MM.1S (cell line): ENCODE measurements at regions not wholly inside any gene's neighbourhood (a gene's known extent, or its start where the extent isn't known, plus 50 kb on each side); places are given as distances from the start of the nearest gene placed in this dataset.

Experiments
- DNase-seq: peaks from one replicate; pipeline ENCODE4 v3.0.0-alpha.2; 2015
- H2AFZ ChIP-seq: fragments of 300-600 bp; sonication (generic); 2 replicates; pipeline ENCODE4 v1.6.0; 2016; ENCODE audit warnings: antibody characterized with exemption, low read length
- H3F3A ChIP-seq: fragments of 300-600 bp; sonication (generic); 2 replicates; pipeline ENCODE4 v1.6.1; 2016; ENCODE audit warnings: mild to moderate bottlenecking, antibody characterized with exemption, low read length, moderate library complexity, mixed read lengths; ENCODE audit not compliant: insufficient read depth
- H3K27ac ChIP-seq: fragments of 300-600 bp; sonication (generic); 2 replicates; pipeline ENCODE4 v1.5.1; 2016; ENCODE audit warnings: mild to moderate bottlenecking, low read length
- H3K27me3 ChIP-seq: fragments of 300-600 bp; sonication (generic); replicated peaks from 2 replicates; pipeline ENCODE4 v1.6.0; 2016; ENCODE audit warnings: low read length; ENCODE audit not compliant: insufficient read depth
- H3K36me3 ChIP-seq: fragments of 300-600 bp; sonication (generic); replicated peaks from 2 replicates; pipeline ENCODE4 v1.6.1; 2016; ENCODE audit warnings: mild to moderate bottlenecking, low read length, mixed read lengths; ENCODE audit not compliant: insufficient read depth
- H3K4me1 ChIP-seq: fragments of 300-600 bp; sonication (generic); 2 replicates; pipeline ENCODE4 v1.6.1; 2016; ENCODE audit warnings: low read length, mixed read lengths
- H3K4me2 ChIP-seq: fragments of 300-600 bp; sonication (generic); 2 replicates; pipeline ENCODE4 v1.6.0; 2016; ENCODE audit warnings: low read depth, low read length
- H3K4me3 ChIP-seq: fragments of 300-600 bp; sonication (generic); 2 replicates; pipeline ENCODE4 v1.5.1; 2016; ENCODE audit warnings: low read length, mixed read lengths
- H3K79me2 ChIP-seq: fragments of 300-600 bp; sonication (generic); 2 replicates; pipeline ENCODE4 v1.6.1; 2016; ENCODE audit warnings: mixed run types, low read length, mixed read lengths
- H3K9ac ChIP-seq: fragments of 300-600 bp; sonication (generic); 2 replicates; pipeline ENCODE4 v1.6.1; 2016; ENCODE audit warnings: low read length, mixed read lengths
- H3K9me2 ChIP-seq: fragments of 300-600 bp; sonication (generic); replicated peaks from 2 replicates; pipeline ENCODE4 v1.6.1; 2016; ENCODE audit warnings: mild to moderate bottlenecking, low read length, mixed read lengths; ENCODE audit not compliant: insufficient read depth
- H3K9me3 ChIP-seq: fragments of 300-600 bp; sonication (generic); replicated peaks from 2 replicates; pipeline ENCODE4 v1.6.1; 2016; ENCODE audit warnings: mild to moderate bottlenecking, low read length, mixed read lengths; ENCODE audit not compliant: insufficient read depth
- H4K20me1 ChIP-seq: fragments of 300-600 bp; sonication (generic); 2 replicates; pipeline ENCODE4 v1.6.1; 2016; ENCODE audit warnings: mild to moderate bottlenecking, low read length, moderate library complexity, mixed read lengths; ENCODE audit not compliant: insufficient read depth
- CTCF ChIP-seq: fragments of 300-600 bp; sonication (generic); IDR thresholded peaks from 2 replicates; pipeline ENCODE4 v1.5.1; 2016; ENCODE audit warnings: antibody characterized with exemption, low read length, mixed read lengths
- EZH2 ChIP-seq: fragments of 300-600 bp; sonication (generic); optimal IDR thresholded peaks from 2 replicates; pipeline ENCODE3; 2017; ENCODE audit warnings: low read depth, mild to moderate bottlenecking, antibody characterized with exemption, low read length, mixed read lengths
- EZH2phosphoT487 ChIP-seq: fragments of 300-600 bp; sonication (generic); IDR thresholded peaks from 2 replicates; pipeline ENCODE4 v1.6.1; 2018; ENCODE audit warnings: antibody characterized with exemption, low read length

DNA sequence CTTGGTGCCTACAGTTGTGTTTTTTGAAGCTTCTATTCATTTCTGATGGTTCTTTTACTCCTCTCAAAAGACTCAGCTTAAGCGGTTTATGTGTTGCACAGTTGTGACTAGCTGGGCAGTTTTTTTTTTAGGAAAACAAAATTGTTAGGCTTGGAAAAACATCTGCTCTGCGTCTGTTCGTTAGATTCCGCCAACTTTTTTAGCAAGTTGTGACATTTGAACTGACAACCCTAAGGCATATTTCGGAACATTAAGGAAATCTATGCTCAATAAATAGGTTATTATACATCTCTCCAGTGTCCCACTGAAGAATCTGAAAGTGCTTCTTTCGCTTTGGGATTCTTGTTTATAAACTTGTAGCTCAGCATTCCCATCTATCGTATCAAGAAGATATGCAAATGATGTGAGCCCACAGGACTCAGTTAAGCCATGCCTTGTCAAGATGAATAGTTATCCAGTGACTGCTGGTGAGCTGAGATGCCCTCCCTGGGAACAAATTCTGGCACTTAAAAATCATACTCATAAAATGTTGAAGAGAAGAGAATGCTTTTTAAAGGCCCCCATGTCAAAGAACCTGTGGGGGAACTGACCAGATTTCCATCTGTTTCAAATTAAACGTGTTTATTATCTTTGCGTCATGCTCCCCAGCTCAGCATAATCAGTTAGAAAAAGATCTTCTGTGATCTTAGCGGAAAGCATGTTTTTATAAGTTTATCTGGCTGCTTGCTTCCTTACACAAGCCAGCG is 109.0 kb upstream of the FAM20A start:
- H2AFZ ChIP-seq, result no peak overlapping the region
- no peaks in the 10 kb centered on the region for H3K79me2 ChIP-seq
- H4K20me1 ChIP-seq, result no peaks in the 10 kb centered on the region
- TF ChIP-seq CTCF (no peak), EZH2phosphoT487 (no peak), EZH2 (no peak)
- no peak overlapping the region for H3K27ac ChIP-seq
- no peak overlapping the region for H3K9ac ChIP-seq
- DNase-seq, result no peak
- H3K4me1 ChIP-seq, result no peaks in the 10 kb centered on the region
- no peak overlapping the region for H3K4me3 ChIP-seq
- no peaks in the 10 kb centered on the region for H3F3A ChIP-seq
- no peaks in the 10 kb centered on the region for H3K9me3 ChIP-seq
- no peaks in the 10 kb centered on the region for H3K36me3 ChIP-seq
- no peaks in the 10 kb centered on the region for H3K9me2 ChIP-seq
- no peak overlapping the region for H3K4me2 ChIP-seq
- no peaks in the 10 kb centered on the region for H3K27me3 ChIP-seq

DNA sequence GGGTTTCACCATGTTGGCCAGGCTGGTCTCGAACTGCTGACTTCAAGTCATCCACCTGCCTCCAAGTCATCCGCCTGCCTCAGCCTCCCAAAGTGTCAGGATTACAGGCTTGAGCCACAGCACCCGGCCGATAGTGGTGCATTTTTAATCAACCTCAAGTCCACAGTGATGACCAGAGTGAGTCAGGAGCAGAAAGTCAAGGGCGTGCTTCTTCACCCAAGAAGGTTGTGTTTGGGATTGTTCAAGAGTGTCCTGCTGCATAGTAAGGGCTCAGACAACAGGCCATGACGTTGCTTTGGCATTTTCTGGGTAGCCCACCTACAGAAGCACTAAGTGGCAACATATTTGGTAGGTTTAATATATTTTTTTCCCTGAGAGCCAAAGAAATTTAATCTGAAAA is 108.3 kb upstream of the FAM20A start:
- H3K9ac ChIP-seq, result no peak overlapping the region
- no peak for TF ChIP-seq EZH2
- TF ChIP-seq CTCF, result no peak
- H3K4me3 ChIP-seq, result no peak overlapping the region
- no peaks in the 10 kb centered on the region for H3K9me2 ChIP-seq
- no peak overlapping the region for H3K4me2 ChIP-seq
- no peaks in the 10 kb centered on the region for H3F3A ChIP-seq
- H3K4me1 ChIP-seq, result no peaks in the 10 kb centered on the region
- no peaks in the 10 kb centered on the region for H3K27me3 ChIP-seq
- H2AFZ ChIP-seq, result no peak overlapping the region
- no peak overlapping the region for H3K27ac ChIP-seq
- no peaks in the 10 kb centered on the region for H3K79me2 ChIP-seq
- no peaks in the 10 kb centered on the region for H4K20me1 ChIP-seq
- no peaks in the 10 kb centered on the region for H3K36me3 ChIP-seq
- no peak for DNase-seq
- no peaks in the 10 kb centered on the region for H3K9me3 ChIP-seq

GRCh38 chr17:68707031-68707430 is 105.9 kb upstream of the FAM20A start:
- no peak overlapping the region for H3K4me2 ChIP-seq
- TF ChIP-seq EZH2phosphoT487 (no peak), CTCF (no peak), EZH2 (no peak)
- H4K20me1 ChIP-seq, result no peaks in the 10 kb centered on the region
- H3K9me3 ChIP-seq, result no peaks in the 10 kb centered on the region
- H3F3A ChIP-seq, result no peaks in the 10 kb centered on the region
- H3K4me1 ChIP-seq, result no peaks in the 10 kb centered on the region
- no peak overlapping the region for H3K9ac ChIP-seq
- DNase-seq, result no peak
- H3K27me3 ChIP-seq, result no peaks in the 10 kb centered on the region
- H3K9me2 ChIP-seq, result no peaks in the 10 kb centered on the region
- H2AFZ ChIP-seq, result no peak overlapping the region
- H3K27ac ChIP-seq, result no peak overlapping the region
- H3K4me3 ChIP-seq, result no peak overlapping the region
- no peaks in the 10 kb centered on the region for H3K36me3 ChIP-seq
- H3K79me2 ChIP-seq, result no peaks in the 10 kb centered on the region
